Cardiac muscle cell (in vitro differentiated cells and primary cell): ENCODE measurements at regions not wholly inside any gene's neighbourhood (a gene's known extent, or its start where the extent isn't known, plus 50 kb on each side); places are given as distances from the start of the nearest gene placed in this dataset.
A peak's percentile ranks its signal among the peaks of the same experiment; 100 is the strongest.
"Not testable (repeated sequence)": the region's sequence is repeated elsewhere in the genome, so short reads cannot be mapped to it uniquely, and the experiment has no call there.

ENCODE experiments used
- DNase-seq, 2 donors: peaks; one replicate each; pipeline versions ENCODE4 v3.0.0 to v3.0.0-alpha.2; 2010 to 2017; ENCODE audit warnings: low read depth in 1 of 2, low spot score in 1 of 2
- H3K27ac ChIP-seq: fragments of 200-600 bp; sonication (generic); 2 replicates; pipeline ENCODE4 v1.5.1; 2016
- H3K27me3 ChIP-seq: fragments of 200-600 bp; sonication (generic); 2 replicates; pipeline ENCODE4 v1.6.0; 2016; ENCODE audit warnings: control low read depth
- H3K36me3 ChIP-seq: fragments of 200-600 bp; sonication (generic); 2 replicates; pipeline ENCODE4 v1.5.1; 2016; ENCODE audit warnings: control low read depth
- H3K4me1 ChIP-seq: fragments of 200-600 bp; sonication (generic); 2 replicates; pipeline ENCODE4 v1.8.1; 2017; ENCODE audit warnings: low read depth, mild to moderate bottlenecking, mixed run types
- H3K4me3 ChIP-seq: fragments of 200-600 bp; sonication (generic); 2 replicates; pipeline ENCODE4 v1.5.1; 2016; ENCODE audit warnings: mild to moderate bottlenecking
- H3K9me3 ChIP-seq: fragments of 200-600 bp; sonication (generic); 2 replicates; pipeline ENCODE4 v1.5.1; 2017; ENCODE audit warnings: low read depth, mild to moderate bottlenecking, control low read depth
- CTCF ChIP-seq: IDR thresholded peaks from 2 replicates; pipeline ENCODE4 v1.5.1; 2012; ENCODE audit warnings: low read depth, mild to moderate bottlenecking, low read length

- Histone ChIP-seq H3K36me3 (no peaks in the 10 kb centered on the region), H3K27ac (no peak overlapping the region), H3K4me1 (peaks cover 7% of the 10 kb centered on the region), H3K9me3 (no peaks in the 10 kb centered on the region), H3K27me3 (no peaks in the 10 kb centered on the region), H3K4me3 (no peak overlapping the region)
- DNase-seq = no peak
- no peak for TF ChIP-seq CTCF
These were observed 340.9 kb downstream of the SOX9 start for GRCh38 chr17:72461757-72462156.

- Histone ChIP-seq H3K9me3 (no peaks in the 10 kb centered on the region), H3K36me3 (no peaks in the 10 kb centered on the region), H3K4me3 (no peak overlapping the region), H3K27me3 (no peaks in the 10 kb centered on the region), H3K4me1 (peaks cover 7% of the 10 kb centered on the region), H3K27ac (no peak overlapping the region)
- no peak for TF ChIP-seq CTCF
- peak in 1 of 2 donors; percentile 42 for DNase-seq
These were observed 341.6 kb downstream of the SOX9 start for GRCh38 chr17:72462407-72462806.

- no peaks in the 10 kb centered on the region for H3K27me3 ChIP-seq
- H3K4me3 ChIP-seq = no peak overlapping the region
- peaks cover 7% of the 10 kb centered on the region for H3K4me1 ChIP-seq
- no peak for TF ChIP-seq CTCF
- no peaks in the 10 kb centered on the region for H3K36me3 ChIP-seq
- H3K9me3 ChIP-seq = no peaks in the 10 kb centered on the region
- DNase-seq = no peak
- H3K27ac ChIP-seq = no peak overlapping the region
These were observed 342.0 kb downstream of the SOX9 start for GRCh38 chr17:72462814-72463213.

GRCh38 chr17:72463287-72464102 lies 342.7 kb downstream of the SOX9 start:
- no peak for DNase-seq
- H3K27me3 ChIP-seq = no peaks in the 10 kb centered on the region
- no peaks in the 10 kb centered on the region for H3K9me3 ChIP-seq
- H3K36me3 ChIP-seq = no peaks in the 10 kb centered on the region
- H3K4me1 ChIP-seq = peaks cover 7% of the 10 kb centered on the region
- no peak for TF ChIP-seq CTCF
- H3K4me3 ChIP-seq = no peak overlapping the region
- H3K27ac ChIP-seq = no peak overlapping the region

GRCh38 chr17:72464221-72464620 lies 343.4 kb downstream of the SOX9 start:
- H3K27me3 ChIP-seq, DNase-seq, H3K4me3 ChIP-seq, H3K4me1 ChIP-seq, H3K27ac ChIP-seq, H3K36me3 ChIP-seq, H3K9me3 ChIP-seq: not testable (repeated sequence)

GRCh38 chr17:72465191-72466024 lies 344.6 kb downstream of the SOX9 start:
- H3K4me1 ChIP-seq = peaks cover 7% of the 10 kb centered on the region
- TF ChIP-seq CTCF = no peak
- H3K9me3 ChIP-seq = no peaks in the 10 kb centered on the region
- H3K36me3 ChIP-seq = no peaks in the 10 kb centered on the region
- no peak overlapping the region for H3K4me3 ChIP-seq
- H3K27ac ChIP-seq = no peak overlapping the region
- DNase-seq = peak in 1 of 2 donors; percentile 64
- no peaks in the 10 kb centered on the region for H3K27me3 ChIP-seq
